ENCODE measurements at regions not wholly inside any gene's neighbourhood (a gene's known extent, or its start where the extent isn't known, plus 50 kb on each side); places are given as distances from the start of the nearest gene placed in this dataset.
"Not testable (repeated sequence)": the region's sequence is repeated elsewhere in the genome, so short reads cannot be mapped to it uniquely, and the experiment has no call there.

DNA sequence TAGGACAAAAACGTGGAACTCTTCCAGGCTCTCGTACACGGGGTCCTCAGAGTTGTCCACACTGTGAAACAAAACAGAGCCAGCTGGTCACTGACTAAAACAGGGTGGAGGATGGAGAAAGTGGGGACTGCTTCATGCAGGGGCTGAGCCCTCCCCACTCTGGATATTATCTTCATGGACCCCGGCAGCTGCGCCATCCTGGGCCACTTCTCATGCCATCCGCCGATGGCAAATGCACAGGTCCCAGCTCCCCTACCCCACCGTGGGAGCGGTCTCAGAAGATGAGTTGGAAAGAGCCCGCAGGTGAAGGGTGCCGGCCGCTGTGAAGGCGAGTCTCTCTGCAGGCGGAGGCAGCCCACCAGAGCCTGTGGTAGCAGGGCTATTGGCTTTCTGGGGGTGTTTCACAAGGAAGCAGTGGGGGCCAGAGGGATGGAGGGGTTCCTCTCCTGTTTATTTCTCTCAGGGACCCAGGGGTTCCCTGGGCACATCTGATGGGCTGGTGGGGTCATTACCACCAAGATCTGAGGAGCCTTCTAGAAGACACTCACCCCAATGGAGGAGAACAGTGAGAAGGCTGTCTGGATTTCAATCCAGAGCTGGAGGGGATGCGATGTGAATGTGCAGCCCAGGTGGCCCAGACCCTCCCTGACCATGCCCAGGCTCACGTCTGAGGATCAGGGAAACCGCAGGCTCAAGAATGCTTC, 177.3 kb downstream of the KLF13 start:
- no peak for DNase-seq
- WGBS, 2 donors = 91 to 93% methylated on average over 17 of the region's 17 CpGs

DNA sequence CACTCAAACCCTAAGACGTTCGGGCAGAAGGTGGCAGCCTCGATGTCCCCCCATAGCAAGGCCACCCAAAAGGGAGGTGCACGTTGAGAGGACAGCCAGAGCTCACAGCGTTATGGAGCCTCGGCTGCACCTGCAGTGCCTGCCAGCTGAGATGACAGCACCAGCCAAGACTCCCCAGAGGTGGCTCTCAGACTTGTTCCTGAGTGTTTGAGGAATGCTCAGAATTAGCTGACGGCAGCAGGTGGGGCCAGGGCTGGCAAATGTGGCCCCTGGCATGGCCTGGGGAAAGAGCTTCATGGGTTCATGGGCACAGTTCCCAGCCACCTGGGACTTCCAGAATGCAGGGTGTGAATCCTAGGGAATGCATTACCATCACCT, 177.8 kb downstream of the KLF13 start:
- 67 to 80% methylated on average over 7 of the region's 7 CpGs for WGBS, 2 donors
- ATAC-seq (ENCODE audit: insufficient read depth, low FRiP score) = peak; percentile 84
- no peaks in the 10 kb centered on the region for H3K36me3 ChIP-seq (ENCODE audit: control insufficient read depth in 4 of 4, insufficient read depth in 4 of 4, low read length in 4 of 4)

More for the DNA sequence above, 177.3 kb downstream of the KLF13 start:
- no peak overlapping the region for H3K9ac ChIP-seq (ENCODE audit: insufficient read depth in 1 of 2, low read length in 2 of 2)
- H3K4me3 ChIP-seq = no peak overlapping the region
- H3K36me3 ChIP-seq (ENCODE audit: control insufficient read depth in 4 of 4, insufficient read depth in 4 of 4, low read length in 4 of 4) = no peaks in the 10 kb centered on the region
- TF ChIP-seq, protein P1, sequence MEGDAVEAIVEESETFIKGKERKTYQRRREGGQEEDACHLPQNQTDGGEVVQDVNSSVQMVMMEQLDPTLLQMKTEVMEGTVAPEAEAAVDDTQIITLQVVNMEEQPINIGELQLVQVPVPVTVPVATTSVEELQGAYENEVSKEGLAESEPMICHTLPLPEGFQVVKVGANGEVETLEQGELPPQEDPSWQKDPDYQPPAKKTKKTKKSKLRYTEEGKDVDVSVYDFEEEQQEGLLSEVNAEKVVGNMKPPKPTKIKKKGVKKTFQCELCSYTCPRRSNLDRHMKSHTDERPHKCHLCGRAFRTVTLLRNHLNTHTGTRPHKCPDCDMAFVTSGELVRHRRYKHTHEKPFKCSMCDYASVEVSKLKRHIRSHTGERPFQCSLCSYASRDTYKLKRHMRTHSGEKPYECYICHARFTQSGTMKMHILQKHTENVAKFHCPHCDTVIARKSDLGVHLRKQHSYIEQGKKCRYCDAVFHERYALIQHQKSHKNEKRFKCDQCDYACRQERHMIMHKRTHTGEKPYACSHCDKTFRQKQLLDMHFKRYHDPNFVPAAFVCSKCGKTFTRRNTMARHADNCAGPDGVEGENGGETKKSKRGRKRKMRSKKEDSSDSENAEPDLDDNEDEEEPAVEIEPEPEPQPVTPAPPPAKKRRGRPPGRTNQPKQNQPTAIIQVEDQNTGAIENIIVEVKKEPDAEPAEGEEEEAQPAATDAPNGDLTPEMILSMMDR (IDR thresholded peaks at IDR 0.05; ENCODE audit: control extremely low read depth, extremely low read depth) = no peak
- no peak for ATAC-seq (ENCODE audit: insufficient read depth, low FRiP score)
- H3K4me1 ChIP-seq (ENCODE audit: control insufficient read depth in 5 of 5, insufficient read depth in 5 of 5, low read length in 5 of 5) = no peaks in the 10 kb centered on the region
- no peaks in the 10 kb centered on the region for H3K27me3 ChIP-seq (ENCODE audit: control insufficient read depth in 3 of 3, insufficient read depth in 3 of 3, low read length in 2 of 3)
- H3K9me3 ChIP-seq (ENCODE audit: control insufficient read depth in 4 of 4, insufficient read depth in 3 of 4, low read length in 3 of 4) = no peaks in the 10 kb centered on the region
- peak overlapping the region in 1 of 2 donors; percentile 55 for H3K27ac ChIP-seq (ENCODE audit: low read depth in 1 of 2, low read length in 1 of 2)

DNA sequence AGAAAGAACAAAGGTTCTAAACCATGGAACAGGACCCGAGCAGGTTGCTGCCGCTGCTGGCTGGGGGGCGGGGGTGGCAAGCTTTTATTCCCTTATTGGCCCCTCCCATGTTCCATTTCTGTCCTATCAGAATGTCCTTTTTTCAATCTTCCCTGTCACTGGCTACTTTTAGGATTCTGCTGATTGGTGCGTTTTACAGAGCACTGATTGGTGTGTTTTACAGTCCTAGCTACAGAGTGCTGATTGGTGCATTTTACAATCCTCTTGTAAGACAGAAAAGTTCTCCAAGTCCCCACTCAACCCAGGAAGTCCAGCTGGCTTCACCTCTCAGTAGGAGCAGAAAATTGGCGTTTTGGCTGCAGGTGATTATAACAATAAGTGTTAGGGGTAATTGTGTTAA, 180.9 kb downstream of the KLF13 start:
- not testable (repeated sequence) for DNase-seq; H3K4me3 ChIP-seq; H3K4me1 ChIP-seq (ENCODE audit: control insufficient read depth in 5 of 5, insufficient read depth in 5 of 5, low read length in 5 of 5); H3K9ac ChIP-seq (ENCODE audit: insufficient read depth in 1 of 2, low read length in 2 of 2); H3K27ac ChIP-seq (ENCODE audit: low read depth in 1 of 2, low read length in 1 of 2); ATAC-seq (ENCODE audit: insufficient read depth, low FRiP score); H3K27me3 ChIP-seq (ENCODE audit: control insufficient read depth in 3 of 3, insufficient read depth in 3 of 3, low read length in 2 of 3); H3K9me3 ChIP-seq (ENCODE audit: control insufficient read depth in 4 of 4, insufficient read depth in 3 of 4, low read length in 3 of 4); H3K36me3 ChIP-seq (ENCODE audit: control insufficient read depth in 4 of 4, insufficient read depth in 4 of 4, low read length in 4 of 4)
- 78 to 86% methylated on average over 5 of the region's 5 CpGs for WGBS, 2 donors

More for the DNA sequence above, 177.8 kb downstream of the KLF13 start:
- DNase-seq = peak in 1 of 3 donors; percentile 22
- Histone ChIP-seq H3K27ac (ENCODE audit: low read depth in 1 of 2, low read length in 1 of 2) (peak overlapping the region in 1 of 2 donors; percentile 55), H3K4me1 (ENCODE audit: control insufficient read depth in 5 of 5, insufficient read depth in 5 of 5, low read length in 5 of 5) (no peaks in the 10 kb centered on the region), H3K4me3 (no peak overlapping the region), H3K9ac (ENCODE audit: insufficient read depth in 1 of 2, low read length in 2 of 2) (no peak overlapping the region), H3K27me3 (ENCODE audit: control insufficient read depth in 3 of 3, insufficient read depth in 3 of 3, low read length in 2 of 3) (no peaks in the 10 kb centered on the region), H3K9me3 (ENCODE audit: control insufficient read depth in 4 of 4, insufficient read depth in 3 of 4, low read length in 3 of 4) (no peaks in the 10 kb centered on the region)
- TF ChIP-seq, protein P1 (IDR thresholded peaks at IDR 0.05; ENCODE audit: control extremely low read depth, extremely low read depth) = no peak

DNA sequence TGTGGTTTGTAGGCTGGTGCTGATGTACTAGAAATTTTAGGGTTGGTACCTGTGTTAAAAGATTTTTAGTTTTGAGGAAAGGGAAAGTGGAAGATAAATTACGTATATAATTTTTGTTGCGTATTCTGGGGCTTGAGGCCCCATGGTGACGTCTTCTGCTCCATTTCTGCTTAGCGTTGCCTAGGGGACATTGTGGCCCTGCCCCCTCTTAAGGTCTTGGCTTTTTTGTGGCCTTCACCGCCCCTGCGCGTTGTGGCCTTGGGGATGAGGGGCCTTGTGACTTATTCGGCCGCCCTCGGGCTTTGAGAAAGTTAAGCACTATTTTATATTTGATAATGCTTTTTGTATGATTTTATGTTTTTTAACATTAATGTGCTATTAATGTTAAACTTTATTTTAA, 182.0 kb downstream of the KLF13 start:
- H3K9ac ChIP-seq (ENCODE audit: insufficient read depth in 1 of 2, low read length in 2 of 2) = no peak overlapping the region
- DNase-seq (no peak), ATAC-seq (ENCODE audit: insufficient read depth, low FRiP score) (no peak)
- H3K9me3 ChIP-seq (ENCODE audit: control insufficient read depth in 4 of 4, insufficient read depth in 3 of 4, low read length in 3 of 4) = no peaks in the 10 kb centered on the region
- no peak overlapping the region for H3K4me3 ChIP-seq
- no peaks in the 10 kb centered on the region for H3K36me3 ChIP-seq (ENCODE audit: control insufficient read depth in 4 of 4, insufficient read depth in 4 of 4, low read length in 4 of 4)
- H3K27me3 ChIP-seq (ENCODE audit: control insufficient read depth in 3 of 3, insufficient read depth in 3 of 3, low read length in 2 of 3) = no peaks in the 10 kb centered on the region
- no peaks in the 10 kb centered on the region for H3K4me1 ChIP-seq (ENCODE audit: control insufficient read depth in 5 of 5, insufficient read depth in 5 of 5, low read length in 5 of 5)
- no peak overlapping the region for H3K27ac ChIP-seq (ENCODE audit: low read depth in 1 of 2, low read length in 1 of 2)
- TF ChIP-seq, protein P1 (IDR thresholded peaks at IDR 0.05; ENCODE audit: control extremely low read depth, extremely low read depth) = no peak
- WGBS, 2 donors = 95% methylated on average over 10 of the region's 10 CpGs

Measured in lung (tissue), 11 donors.